Left ventricle myocardium inferior (tissue), 1 donor: ENCODE measurements at regions not wholly inside any gene's neighbourhood (a gene's known extent, or its start where the extent isn't known, plus 50 kb on each side); places are given as distances from the start of the nearest gene placed in this dataset.

Experiments
- DNase-seq: peaks from one replicate; pipeline ENCODE4 v3.0.0-alpha.2; 2020
- H3K27ac ChIP-seq: fragments of 200-600 bp; replicated peaks from 2 replicates; pipeline ENCODE4 v1.8.0; 2021
- H3K27me3 ChIP-seq: fragments of 200-600 bp; 2 replicates; pipeline ENCODE4 v1.8.0; 2021; ENCODE audit warnings: low read depth
- H3K36me3 ChIP-seq: fragments of 200-600 bp; 2 replicates; pipeline ENCODE4 v1.8.0; 2021
- H3K4me1 ChIP-seq: fragments of 200-600 bp; 2 replicates; pipeline ENCODE4 v1.8.0; 2021
- H3K4me3 ChIP-seq: fragments of 200-600 bp; 2 replicates; pipeline ENCODE4 v1.8.0; 2021; ENCODE audit warnings: mild to moderate bottlenecking, moderate library complexity
- H3K9me3 ChIP-seq: fragments of 200-600 bp; replicated peaks from 2 replicates; pipeline ENCODE4 v1.8.0; 2021
- CTCF ChIP-seq: fragments of 200-600 bp; IDR thresholded peaks from 2 replicates; pipeline ENCODE4 v1.8.0; 2021; ENCODE audit warnings: antibody characterized with exemption, mild to moderate bottlenecking, borderline replicate concordance
- intact Hi-C: fragments of 100-400 bp; cut with micrococcal nuclease; formaldehyde crosslinking; loops from one replicate; pipeline ENCODE4 v1.11.0; 2022
- donor health status: DM: no; HTN: yes; CAD: no; lungs with severe emphysema.

- Histone ChIP-seq H3K27ac (no peak overlapping the region), H3K9me3 (no peaks in the 10 kb centered on the region), H3K4me1 (no peaks in the 10 kb centered on the region), H3K36me3 (no peaks in the 10 kb centered on the region), H3K27me3 (no peaks in the 10 kb centered on the region), H3K4me3 (no peak overlapping the region)
- DNase-seq, result no peak
- TF ChIP-seq CTCF, result no peak
- intact Hi-C loops, result no loop called here
These were observed 781.5 kb downstream of the TBL1XR1 start for GRCh38 chr3:176415661-176416295.

DNA sequence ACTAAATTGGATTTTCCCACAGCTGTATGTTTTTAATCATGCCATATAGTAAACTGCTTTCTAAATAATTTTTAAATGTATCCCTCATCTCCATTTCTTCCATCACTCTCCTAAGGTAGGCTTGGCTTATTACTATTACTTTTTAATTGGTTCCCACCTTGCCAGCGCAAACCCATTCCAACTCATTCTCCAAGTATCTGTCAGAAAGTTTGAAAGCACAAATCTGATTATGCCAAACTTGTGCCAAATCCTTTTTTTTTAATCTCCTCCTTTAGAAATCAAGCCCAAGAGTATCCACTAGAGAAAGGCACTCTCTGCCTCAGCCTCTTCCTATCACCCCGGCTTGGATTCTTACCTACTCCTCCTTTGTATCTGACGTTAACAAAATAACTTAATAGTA is 784.5 kb downstream of the TBL1XR1 start:
- Histone ChIP-seq H3K27ac (no peak overlapping the region), H3K4me1 (no peaks in the 10 kb centered on the region), H3K4me3 (no peak overlapping the region), H3K27me3 (no peaks in the 10 kb centered on the region), H3K36me3 (no peaks in the 10 kb centered on the region), H3K9me3 (no peaks in the 10 kb centered on the region)
- no peak for DNase-seq
- no peak for TF ChIP-seq CTCF
- intact Hi-C loops, result no loop called here

DNA sequence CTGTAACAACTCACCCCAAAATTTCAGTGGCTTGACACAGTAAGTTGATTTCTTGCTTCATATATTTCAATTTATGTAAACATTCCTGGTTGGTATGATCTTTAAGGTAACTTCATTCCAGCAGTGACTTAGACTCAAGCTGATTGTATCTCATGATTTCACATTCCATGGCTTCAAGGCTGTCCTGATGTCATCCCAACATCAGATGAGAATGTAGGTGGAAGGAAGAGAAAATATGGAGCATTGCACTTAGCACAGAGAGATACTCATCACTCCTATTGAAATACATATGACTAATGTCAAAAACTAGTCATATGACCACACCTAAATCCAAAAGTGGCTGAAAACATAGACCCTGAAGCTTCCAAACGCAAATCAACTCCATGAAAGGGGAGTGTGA is 793.8 kb downstream of the TBL1XR1 start:
- no peaks in the 10 kb centered on the region for H3K36me3 ChIP-seq
- intact Hi-C loops, result no loop called here
- H3K27ac ChIP-seq, result no peak overlapping the region
- H3K27me3 ChIP-seq, result no peaks in the 10 kb centered on the region
- no peaks in the 10 kb centered on the region for H3K4me1 ChIP-seq
- H3K4me3 ChIP-seq, result no peak overlapping the region
- H3K9me3 ChIP-seq, result no peaks in the 10 kb centered on the region
- DNase-seq, result no peak
- no peak for TF ChIP-seq CTCF

DNA sequence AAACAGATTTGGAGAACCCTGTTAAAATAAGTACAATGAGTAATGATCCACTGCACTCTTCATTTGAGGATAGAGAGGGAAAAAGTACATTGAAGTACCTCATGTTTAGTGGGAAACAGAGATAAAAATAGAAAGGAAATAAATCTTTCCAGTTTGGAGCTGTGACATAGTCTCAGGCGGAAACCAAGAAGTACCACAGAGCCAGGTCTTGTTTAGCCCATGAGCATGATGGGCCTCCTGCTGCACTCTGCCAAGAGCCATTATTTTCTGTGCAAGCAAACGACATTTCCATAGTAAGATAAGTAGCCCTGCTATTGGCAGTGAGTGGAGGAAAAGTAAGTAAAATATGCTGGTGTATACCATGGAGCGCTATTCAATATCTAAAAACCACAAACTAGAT is 796.1 kb downstream of the TBL1XR1 start:
- no peak overlapping the region for H3K4me3 ChIP-seq
- no peaks in the 10 kb centered on the region for H3K36me3 ChIP-seq
- no peaks in the 10 kb centered on the region for H3K4me1 ChIP-seq
- intact Hi-C loops, result no loop called here
- no peak for TF ChIP-seq CTCF
- H3K27ac ChIP-seq, result no peak overlapping the region
- DNase-seq, result no peak
- no peaks in the 10 kb centered on the region for H3K27me3 ChIP-seq
- H3K9me3 ChIP-seq, result no peaks in the 10 kb centered on the region

- no peaks in the 10 kb centered on the region for H3K4me1 ChIP-seq
- DNase-seq, result no peak
- peaks cover 9% of the 10 kb centered on the region for H3K9me3 ChIP-seq
- intact Hi-C loops, result no loop called here
- no peaks in the 10 kb centered on the region for H3K36me3 ChIP-seq
- H3K27ac ChIP-seq, result no peak overlapping the region
- TF ChIP-seq CTCF, result no peak
- no peak overlapping the region for H3K4me3 ChIP-seq
- H3K27me3 ChIP-seq, result no peaks in the 10 kb centered on the region
These were observed 798.1 kb downstream of the TBL1XR1 start for GRCh38 chr3:176399193-176399592.

GRCh38 chr3:176395240-176395639 is 802.0 kb downstream of the TBL1XR1 start:
- DNase-seq, result no peak
- H3K36me3 ChIP-seq, result no peaks in the 10 kb centered on the region
- no peak for TF ChIP-seq CTCF
- intact Hi-C loops, result no loop called here
- no peak overlapping the region for H3K4me3 ChIP-seq
- no peaks in the 10 kb centered on the region for H3K4me1 ChIP-seq
- peaks cover 21% of the 10 kb centered on the region for H3K9me3 ChIP-seq
- H3K27ac ChIP-seq, result no peak overlapping the region
- H3K27me3 ChIP-seq, result no peaks in the 10 kb centered on the region
